Endodermal cell (in vitro differentiated cells): ENCODE measurements at regions not wholly inside any gene's neighbourhood (a gene's known extent, or its start where the extent isn't known, plus 50 kb on each side); places are given as distances from the start of the nearest gene placed in this dataset.

Experiments
- DNase-seq: peaks from one replicate; pipeline ENCODE4 v3.0.0-alpha.2; 2017
- H3K27ac ChIP-seq: 2 replicates; pipeline ENCODE4 v1.5.1; 2013; ENCODE audit warnings: mild to moderate bottlenecking, low read depth, low read length, moderate library complexity
- H3K27me3 ChIP-seq: 2 replicates; pipeline ENCODE4 v1.6.1; 2013; ENCODE audit warnings: mild to moderate bottlenecking, low read length, moderate library complexity; ENCODE audit not compliant: insufficient read depth, control insufficient read depth, poor library complexity, severe bottlenecking
- H3K36me3 ChIP-seq: 2 replicates; pipeline ENCODE4 v1.7.0; 2013; ENCODE audit warnings: mild to moderate bottlenecking, low read length, moderate library complexity; ENCODE audit not compliant: control insufficient read depth, insufficient read depth
- H3K4me1 ChIP-seq: one replicate; pipeline ENCODE4 v1.7.0; 2013; ENCODE audit warnings: low read length; ENCODE audit not compliant: control insufficient read depth, insufficient read depth
- H3K4me3 ChIP-seq: 2 replicates; pipeline ENCODE4 v1.5.1; 2013; ENCODE audit warnings: mild to moderate bottlenecking, low read length, moderate library complexity
- H3K9ac ChIP-seq: 2 replicates; pipeline ENCODE4 v1.6.1; 2013; ENCODE audit warnings: mild to moderate bottlenecking, low read length, moderate library complexity; ENCODE audit not compliant: poor library complexity, severe bottlenecking; ENCODE audit errors: extremely low read depth
- H3K9me3 ChIP-seq: 2 replicates; pipeline ENCODE4 v1.6.1; 2013; ENCODE audit warnings: mild to moderate bottlenecking, low read length, moderate library complexity; ENCODE audit not compliant: control insufficient read depth
- H3K27ac Mint-ChIP-seq: 2 replicates; pipeline ENCODE4 v1.8.0; 2020; ENCODE audit warnings: mixed read lengths
- H3K27me3 Mint-ChIP-seq: 2 replicates; pipeline ENCODE4 v1.8.0; 2021; ENCODE audit warnings: mild to moderate bottlenecking, mixed read lengths; ENCODE audit not compliant: insufficient read depth
- H3K36me3 Mint-ChIP-seq: 2 replicates; pipeline ENCODE4 v1.8.0; 2020; ENCODE audit warnings: low read depth, mixed read lengths
- H3K4me1 Mint-ChIP-seq: 2 replicates; pipeline ENCODE4 v1.8.0; 2020; ENCODE audit warnings: mixed read lengths
- H3K4me3 Mint-ChIP-seq: 2 replicates; pipeline ENCODE4 v1.8.0; 2020; ENCODE audit warnings: mild to moderate bottlenecking, moderate library complexity, mixed read lengths
- H3K9me3 Mint-ChIP-seq: 2 replicates; pipeline ENCODE4 v1.8.0; 2020; ENCODE audit warnings: mild to moderate bottlenecking, mixed read lengths
- WGBS, 2 experiments: methylation state at CpG; one replicate each; pipeline versions ENCODE4 v1.1.5 to v1.1.7; 2013; ENCODE audit warnings: missing lambda C conversion rate in 2 of 2, mixed read lengths in 1 of 2; ENCODE audit not compliant: insufficient coverage in 1 of 2, insufficient read length in 1 of 2; 5-methylcytosine and 5-hydroxymethylcytosine counted together
- TF ChIP-seq, protein P1 (sequence below): fragments of 200-600 bp; sonication (generic); conservative IDR thresholded peaks from 2 replicates; pipeline ENCODE4 v1.5.0; 2021; ENCODE audit warnings: antibody characterized with exemption, mild to moderate bottlenecking

DNA sequence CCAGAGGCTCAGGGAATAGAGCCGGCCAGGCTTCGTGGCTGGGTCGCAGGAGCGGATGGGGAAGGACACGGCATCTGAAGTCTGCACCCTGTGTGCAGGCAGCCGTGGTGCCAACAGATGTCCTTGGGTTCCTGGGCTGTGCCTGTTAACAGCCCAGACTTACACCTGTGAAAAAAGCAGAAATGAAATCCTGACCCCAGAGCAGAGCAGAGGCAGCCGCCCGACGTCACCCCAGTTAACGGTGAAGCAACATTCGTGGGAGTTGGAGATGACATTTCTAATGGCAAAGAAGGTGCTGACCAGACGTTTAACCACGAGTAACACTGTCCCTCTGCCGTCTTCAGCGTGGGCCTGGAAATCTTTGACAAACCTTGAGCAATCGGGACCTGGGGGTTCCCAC is 200.3 kb upstream of the DIO3 start:
- TF ChIP-seq, protein P1, sequence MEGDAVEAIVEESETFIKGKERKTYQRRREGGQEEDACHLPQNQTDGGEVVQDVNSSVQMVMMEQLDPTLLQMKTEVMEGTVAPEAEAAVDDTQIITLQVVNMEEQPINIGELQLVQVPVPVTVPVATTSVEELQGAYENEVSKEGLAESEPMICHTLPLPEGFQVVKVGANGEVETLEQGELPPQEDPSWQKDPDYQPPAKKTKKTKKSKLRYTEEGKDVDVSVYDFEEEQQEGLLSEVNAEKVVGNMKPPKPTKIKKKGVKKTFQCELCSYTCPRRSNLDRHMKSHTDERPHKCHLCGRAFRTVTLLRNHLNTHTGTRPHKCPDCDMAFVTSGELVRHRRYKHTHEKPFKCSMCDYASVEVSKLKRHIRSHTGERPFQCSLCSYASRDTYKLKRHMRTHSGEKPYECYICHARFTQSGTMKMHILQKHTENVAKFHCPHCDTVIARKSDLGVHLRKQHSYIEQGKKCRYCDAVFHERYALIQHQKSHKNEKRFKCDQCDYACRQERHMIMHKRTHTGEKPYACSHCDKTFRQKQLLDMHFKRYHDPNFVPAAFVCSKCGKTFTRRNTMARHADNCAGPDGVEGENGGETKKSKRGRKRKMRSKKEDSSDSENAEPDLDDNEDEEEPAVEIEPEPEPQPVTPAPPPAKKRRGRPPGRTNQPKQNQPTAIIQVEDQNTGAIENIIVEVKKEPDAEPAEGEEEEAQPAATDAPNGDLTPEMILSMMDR = no peak
- Histone ChIP-seq H3K4me3 (no peak overlapping the region), H3K4me1 (peaks cover 10% of the 10 kb centered on the region), H3K36me3 (no peaks in the 10 kb centered on the region), H3K9ac (no peak overlapping the region), H3K9me3 (no peaks in the 10 kb centered on the region), H3K27ac (no peak overlapping the region), H3K27me3 (peaks cover 37% of the 10 kb centered on the region)
- Mint-ChIP-seq H3K27me3 (peaks cover 51% of the 10 kb centered on the region), H3K36me3 (no peaks in the 10 kb centered on the region), H3K4me3 (no peak overlapping the region), H3K4me1 (peaks cover 30% of the 10 kb centered on the region), H3K9me3 (peaks cover 4% of the 10 kb centered on the region), H3K27ac (no peak overlapping the region)
- 93% methylated on average over 16 of the region's 16 CpGs for WGBS, 2 experiments
- DNase-seq = no peak

DNA sequence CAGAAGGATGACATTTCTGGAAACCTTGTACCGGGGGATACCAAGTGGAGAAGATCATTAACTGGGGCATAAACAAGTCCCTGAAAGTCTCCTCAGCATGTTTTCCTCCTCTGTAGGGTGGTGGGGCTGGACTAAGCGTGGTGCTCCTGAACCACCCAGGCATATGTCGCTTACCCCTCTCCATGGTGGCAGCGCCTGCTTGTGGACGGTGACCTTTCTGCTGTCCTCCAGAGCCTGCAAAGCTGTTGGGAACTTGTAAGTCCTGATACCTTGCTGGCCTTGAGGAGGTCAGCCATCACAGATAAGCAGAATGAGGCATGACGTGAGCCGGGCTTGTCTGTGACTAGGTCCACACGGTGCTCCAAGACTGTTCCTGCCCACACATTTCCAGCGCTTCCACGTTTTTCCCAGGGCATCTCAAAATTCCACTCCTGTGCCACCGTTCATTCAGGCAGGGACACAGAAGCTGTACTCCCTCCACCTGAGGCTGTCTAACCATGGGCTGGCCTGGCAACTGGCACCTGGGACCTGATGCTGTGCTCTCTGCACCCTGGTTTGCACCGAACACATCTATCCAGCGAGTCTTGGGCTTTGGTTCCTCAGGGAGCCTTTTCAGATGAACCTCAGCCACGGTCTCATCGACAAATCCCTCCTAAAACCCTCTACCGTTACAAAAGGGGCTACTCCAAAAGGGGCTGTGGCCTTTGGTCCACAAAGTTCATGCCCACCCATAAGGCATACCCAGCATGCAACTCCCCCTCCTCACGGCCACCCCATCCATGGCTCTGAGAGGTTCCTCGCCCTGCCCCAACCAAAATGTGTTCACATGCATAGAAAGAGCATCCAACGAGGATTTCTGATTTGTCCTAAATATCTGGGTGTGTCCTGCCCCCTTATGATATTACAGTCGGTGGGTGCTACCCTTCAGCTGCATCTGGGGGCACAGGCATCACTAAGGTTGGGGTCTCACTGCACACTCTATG is 199.6 kb upstream of the DIO3 start:
- H3K27ac ChIP-seq = no peak overlapping the region
- 92 to 96% methylated on average over 13 to 20 of the region's 20 CpGs for WGBS, 2 experiments
- H3K9ac ChIP-seq = no peak overlapping the region
- no peak overlapping the region for H3K4me3 Mint-ChIP-seq
- no peak overlapping the region for H3K27ac Mint-ChIP-seq
- peaks cover 10% of the 10 kb centered on the region for H3K4me1 ChIP-seq
- H3K36me3 ChIP-seq = no peaks in the 10 kb centered on the region
- H3K9me3 Mint-ChIP-seq = no peaks in the 10 kb centered on the region
- DNase-seq = no peak
- peaks cover 44% of the 10 kb centered on the region for H3K27me3 ChIP-seq
- H3K9me3 ChIP-seq = no peaks in the 10 kb centered on the region
- no peak overlapping the region for H3K4me3 ChIP-seq
- TF ChIP-seq, protein P1 = no peak
- peaks cover 33% of the 10 kb centered on the region for H3K4me1 Mint-ChIP-seq
- peaks cover 54% of the 10 kb centered on the region for H3K27me3 Mint-ChIP-seq
- H3K36me3 Mint-ChIP-seq = no peaks in the 10 kb centered on the region

DNA sequence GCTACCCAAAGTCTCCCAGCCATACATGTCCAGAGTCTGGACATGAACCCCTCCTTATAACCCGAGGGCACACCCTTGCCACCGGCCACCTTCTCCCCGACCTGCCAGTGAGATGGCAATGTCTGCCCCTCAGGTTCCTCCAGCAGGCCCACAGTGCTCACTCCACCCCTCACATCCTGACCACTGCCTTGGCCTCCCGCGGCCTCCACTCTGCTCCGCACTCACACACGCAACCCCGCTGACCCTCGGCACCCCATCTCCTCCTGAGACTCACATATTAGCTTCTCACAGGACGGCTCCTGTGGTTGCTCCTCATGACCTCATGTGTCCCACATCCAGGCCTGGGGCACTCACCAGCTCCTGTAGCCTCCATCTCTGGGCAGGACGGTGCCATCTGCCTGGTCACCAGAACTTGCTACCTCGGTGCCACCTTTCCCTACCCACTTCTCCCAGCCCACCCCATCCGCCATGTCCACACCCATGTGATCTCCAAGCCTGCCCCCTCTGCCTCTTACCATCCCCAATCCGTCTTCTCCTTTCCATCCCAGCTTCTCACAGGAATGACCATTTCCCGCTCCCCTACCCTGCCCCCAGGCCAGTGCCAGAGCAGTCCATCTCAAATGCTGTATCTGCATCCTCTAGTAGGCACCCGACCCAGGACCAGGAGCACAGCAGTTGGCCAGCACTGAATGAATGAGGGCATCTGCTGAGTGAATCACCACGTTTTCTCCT is 198.6 kb upstream of the DIO3 start:
- Mint-ChIP-seq H3K27me3 (peaks cover 63% of the 10 kb centered on the region), H3K4me1 (peaks cover 41% of the 10 kb centered on the region), H3K27ac (no peak overlapping the region), H3K9me3 (no peaks in the 10 kb centered on the region), H3K4me3 (no peak overlapping the region), H3K36me3 (no peaks in the 10 kb centered on the region)
- no peak for DNase-seq
- Histone ChIP-seq H3K27ac (no peak overlapping the region), H3K9ac (no peak overlapping the region), H3K36me3 (no peaks in the 10 kb centered on the region), H3K4me3 (no peak overlapping the region), H3K27me3 (peaks cover 53% of the 10 kb centered on the region), H3K4me1 (peaks cover 10% of the 10 kb centered on the region), H3K9me3 (no peaks in the 10 kb centered on the region)
- WGBS, 2 experiments = 85 to 90% methylated on average over 6 to 17 of the region's 17 CpGs
- TF ChIP-seq, protein P1 = no peak
